KMS-11 (cell line): ENCODE measurements at regions not wholly inside any gene's neighbourhood (a gene's known extent, or its start where the extent isn't known, plus 50 kb on each side); places are given as distances from the start of the nearest gene placed in this dataset.

Experiments
- H2AFZ ChIP-seq: fragments of 200-600 bp; sonication (generic); 2 replicates; pipeline ENCODE4 v1.6.1; 2016; ENCODE audit warnings: antibody characterized with exemption, mixed run types, low read depth
- H3K27ac ChIP-seq: fragments of 200-600 bp; sonication (generic); 2 replicates; pipeline ENCODE4 v1.6.1; 2016; ENCODE audit warnings: mild to moderate bottlenecking, mixed run types
- H3K27me3 ChIP-seq: fragments of 200-600 bp; sonication (generic); 2 replicates; pipeline ENCODE4 v1.6.1; 2017; ENCODE audit warnings: mild to moderate bottlenecking, low read depth, mixed run types, moderate library complexity; ENCODE audit not compliant: insufficient read depth
- H3K36me3 ChIP-seq: fragments of 200-600 bp; sonication (generic); 2 replicates; pipeline ENCODE4 v1.6.1; 2017; ENCODE audit warnings: mild to moderate bottlenecking, mixed run types; ENCODE audit not compliant: insufficient read depth
- H3K4me1 ChIP-seq: fragments of 200-600 bp; sonication (generic); 2 replicates; pipeline ENCODE4 v1.6.1; 2016; ENCODE audit warnings: mild to moderate bottlenecking, low read depth, mixed run types; ENCODE audit not compliant: poor library complexity, severe bottlenecking
- H3K4me2 ChIP-seq: fragments of 200-600 bp; sonication (generic); 2 replicates; pipeline ENCODE4 v1.7.0; 2016; ENCODE audit warnings: mild to moderate bottlenecking, mixed run types
- H3K4me3 ChIP-seq: fragments of 200-600 bp; sonication (generic); IDR thresholded peaks from 2 replicates; pipeline ENCODE4 v1.6.1; 2017; ENCODE audit warnings: low read depth, low read length, mixed read lengths; ENCODE audit not compliant: insufficient read depth
- H3K79me2 ChIP-seq: fragments of 200-600 bp; sonication (generic); 2 replicates; pipeline ENCODE4 v1.6.1; 2016; ENCODE audit warnings: low read depth, mixed run types; ENCODE audit not compliant: insufficient read depth
- H3K9ac ChIP-seq: fragments of 200-600 bp; sonication (generic); 2 replicates; pipeline ENCODE4 v1.6.1; 2016; ENCODE audit warnings: mild to moderate bottlenecking, mixed run types
- H4K20me1 ChIP-seq: fragments of 200-600 bp; sonication (generic); 2 replicates; pipeline ENCODE4 v1.6.1; 2016; ENCODE audit warnings: mild to moderate bottlenecking, mixed run types; ENCODE audit not compliant: insufficient read depth
- TF ChIP-seq, protein P1 (sequence below): fragments of 200-600 bp; sonication (generic); conservative IDR thresholded peaks from 2 replicates; pipeline ENCODE4 v1.6.1; 2017; ENCODE audit warnings: low read depth, mild to moderate bottlenecking, antibody characterized with exemption, low read length, moderate library complexity, mixed read lengths

DNA sequence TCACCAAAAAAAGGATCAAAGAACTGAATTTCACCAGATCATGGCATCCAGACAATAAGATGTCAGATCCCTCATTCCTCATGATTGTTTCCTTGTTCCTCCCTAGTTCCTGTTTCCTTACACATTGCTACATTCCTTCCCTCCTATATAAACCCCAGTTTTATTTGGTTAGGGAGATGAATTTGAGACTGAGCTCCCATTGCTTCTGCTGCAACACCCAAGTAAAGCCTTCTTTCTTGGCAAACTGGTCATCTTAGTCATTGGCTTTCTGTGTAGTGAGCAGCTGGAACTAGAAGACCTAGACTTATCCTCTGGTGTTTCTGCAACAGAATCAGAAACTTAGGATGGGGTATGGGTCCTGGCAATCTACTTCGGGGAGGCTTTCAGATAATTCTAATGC, 217.9 kb downstream of the NOVA1 start:
- H3K36me3 ChIP-seq: no peaks in the 10 kb centered on the region
- no peak overlapping the region for H3K4me2 ChIP-seq

DNA sequence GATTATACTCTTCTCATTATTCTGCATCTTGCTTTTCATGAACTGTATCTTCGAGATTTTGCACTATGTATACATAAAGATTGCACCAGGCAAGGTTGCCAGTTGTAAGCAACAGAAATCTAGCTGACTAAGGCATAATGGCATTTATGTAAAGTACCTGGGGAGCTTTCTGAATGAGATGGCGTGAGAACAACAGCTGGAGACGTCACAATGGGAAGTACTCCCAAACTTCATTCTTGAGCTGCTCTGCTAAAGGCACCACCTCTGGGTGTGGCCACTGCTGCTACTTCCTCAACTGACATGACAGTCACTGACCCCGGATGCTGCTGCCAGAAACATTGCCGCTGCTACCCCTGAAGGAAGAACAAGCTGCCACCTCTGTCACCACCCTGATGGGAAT, 220.7 kb downstream of the NOVA1 start:
- no peak overlapping the region for H3K4me3 ChIP-seq
- TF ChIP-seq, protein P1, sequence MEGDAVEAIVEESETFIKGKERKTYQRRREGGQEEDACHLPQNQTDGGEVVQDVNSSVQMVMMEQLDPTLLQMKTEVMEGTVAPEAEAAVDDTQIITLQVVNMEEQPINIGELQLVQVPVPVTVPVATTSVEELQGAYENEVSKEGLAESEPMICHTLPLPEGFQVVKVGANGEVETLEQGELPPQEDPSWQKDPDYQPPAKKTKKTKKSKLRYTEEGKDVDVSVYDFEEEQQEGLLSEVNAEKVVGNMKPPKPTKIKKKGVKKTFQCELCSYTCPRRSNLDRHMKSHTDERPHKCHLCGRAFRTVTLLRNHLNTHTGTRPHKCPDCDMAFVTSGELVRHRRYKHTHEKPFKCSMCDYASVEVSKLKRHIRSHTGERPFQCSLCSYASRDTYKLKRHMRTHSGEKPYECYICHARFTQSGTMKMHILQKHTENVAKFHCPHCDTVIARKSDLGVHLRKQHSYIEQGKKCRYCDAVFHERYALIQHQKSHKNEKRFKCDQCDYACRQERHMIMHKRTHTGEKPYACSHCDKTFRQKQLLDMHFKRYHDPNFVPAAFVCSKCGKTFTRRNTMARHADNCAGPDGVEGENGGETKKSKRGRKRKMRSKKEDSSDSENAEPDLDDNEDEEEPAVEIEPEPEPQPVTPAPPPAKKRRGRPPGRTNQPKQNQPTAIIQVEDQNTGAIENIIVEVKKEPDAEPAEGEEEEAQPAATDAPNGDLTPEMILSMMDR: no peak
- H4K20me1 ChIP-seq: no peaks in the 10 kb centered on the region
- no peaks in the 10 kb centered on the region for H3K36me3 ChIP-seq
- H2AFZ ChIP-seq: no peak overlapping the region
- no peak overlapping the region for H3K9ac ChIP-seq
- no peak overlapping the region for H3K27ac ChIP-seq
- H3K27me3 ChIP-seq: no peaks in the 10 kb centered on the region
- no peak overlapping the region for H3K4me2 ChIP-seq
- H3K4me1 ChIP-seq: no peaks in the 10 kb centered on the region
- no peaks in the 10 kb centered on the region for H3K79me2 ChIP-seq

More for the DNA sequence above, 217.9 kb downstream of the NOVA1 start:
- H3K4me3 ChIP-seq: no peak overlapping the region
- H3K4me1 ChIP-seq: no peaks in the 10 kb centered on the region
- no peak overlapping the region for H3K9ac ChIP-seq
- no peak overlapping the region for H2AFZ ChIP-seq
- no peaks in the 10 kb centered on the region for H4K20me1 ChIP-seq
- no peaks in the 10 kb centered on the region for H3K79me2 ChIP-seq
- TF ChIP-seq, protein P1: no peak
- no peaks in the 10 kb centered on the region for H3K27me3 ChIP-seq
- H3K27ac ChIP-seq: no peak overlapping the region

- TF ChIP-seq, protein P1: no peak
- no peak overlapping the region for H3K4me3 ChIP-seq
- no peak overlapping the region for H3K27ac ChIP-seq
- H3K9ac ChIP-seq: no peak overlapping the region
- H4K20me1 ChIP-seq: no peaks in the 10 kb centered on the region
- no peak overlapping the region for H3K4me2 ChIP-seq
- H3K79me2 ChIP-seq: no peaks in the 10 kb centered on the region
- no peak overlapping the region for H2AFZ ChIP-seq
- no peaks in the 10 kb centered on the region for H3K4me1 ChIP-seq
- no peaks in the 10 kb centered on the region for H3K27me3 ChIP-seq
- H3K36me3 ChIP-seq: no peaks in the 10 kb centered on the region
Observed at GRCh38 chr14:26370115-26370514, 227.7 kb downstream of the NOVA1 start.

- H2AFZ ChIP-seq: no peak overlapping the region
- H3K4me1 ChIP-seq: no peaks in the 10 kb centered on the region
- H3K36me3 ChIP-seq: no peaks in the 10 kb centered on the region
- no peak overlapping the region for H3K27ac ChIP-seq
- H3K79me2 ChIP-seq: no peaks in the 10 kb centered on the region
- H3K27me3 ChIP-seq: no peaks in the 10 kb centered on the region
- H3K9ac ChIP-seq: no peak overlapping the region
- H4K20me1 ChIP-seq: no peaks in the 10 kb centered on the region
- no peak overlapping the region for H3K4me2 ChIP-seq
- TF ChIP-seq, protein P1: no peak
- no peak overlapping the region for H3K4me3 ChIP-seq
Observed at GRCh38 chr14:26363689-26364088, 234.1 kb downstream of the NOVA1 start.

DNA sequence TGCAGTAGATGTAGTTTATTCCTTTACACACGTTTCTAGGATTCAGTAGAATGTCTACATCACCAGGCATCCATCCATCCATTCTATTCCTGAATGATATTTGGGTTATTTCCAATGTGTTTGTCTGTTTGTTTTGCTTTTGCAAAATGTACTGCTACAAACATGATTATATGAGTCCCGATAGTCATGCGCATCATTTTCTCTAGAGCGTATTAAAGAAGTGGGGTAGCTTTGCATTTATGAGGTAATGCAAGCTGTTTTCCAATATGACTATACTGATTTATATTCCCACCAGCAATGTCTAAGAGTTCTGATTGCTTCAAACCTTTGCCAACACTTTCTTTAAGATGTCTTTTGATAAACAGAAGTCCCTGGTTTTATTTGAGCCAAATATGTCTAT, 253.2 kb downstream of the NOVA1 start:
- Histone ChIP-seq H3K79me2 (no peaks in the 10 kb centered on the region), H4K20me1 (no peaks in the 10 kb centered on the region), H3K4me1 (no peaks in the 10 kb centered on the region), H3K36me3 (no peaks in the 10 kb centered on the region), H3K4me3 (no peak overlapping the region), H2AFZ (no peak overlapping the region), H3K9ac (no peak overlapping the region), H3K27me3 (no peaks in the 10 kb centered on the region), H3K4me2 (no peak overlapping the region), H3K27ac (no peak overlapping the region)
- TF ChIP-seq, protein P1: no peak
